ENCODE measurements at regions not wholly inside any gene's neighbourhood (a gene's known extent, or its start where the extent isn't known, plus 50 kb on each side); places are given as distances from the start of the nearest gene placed in this dataset.

DNA sequence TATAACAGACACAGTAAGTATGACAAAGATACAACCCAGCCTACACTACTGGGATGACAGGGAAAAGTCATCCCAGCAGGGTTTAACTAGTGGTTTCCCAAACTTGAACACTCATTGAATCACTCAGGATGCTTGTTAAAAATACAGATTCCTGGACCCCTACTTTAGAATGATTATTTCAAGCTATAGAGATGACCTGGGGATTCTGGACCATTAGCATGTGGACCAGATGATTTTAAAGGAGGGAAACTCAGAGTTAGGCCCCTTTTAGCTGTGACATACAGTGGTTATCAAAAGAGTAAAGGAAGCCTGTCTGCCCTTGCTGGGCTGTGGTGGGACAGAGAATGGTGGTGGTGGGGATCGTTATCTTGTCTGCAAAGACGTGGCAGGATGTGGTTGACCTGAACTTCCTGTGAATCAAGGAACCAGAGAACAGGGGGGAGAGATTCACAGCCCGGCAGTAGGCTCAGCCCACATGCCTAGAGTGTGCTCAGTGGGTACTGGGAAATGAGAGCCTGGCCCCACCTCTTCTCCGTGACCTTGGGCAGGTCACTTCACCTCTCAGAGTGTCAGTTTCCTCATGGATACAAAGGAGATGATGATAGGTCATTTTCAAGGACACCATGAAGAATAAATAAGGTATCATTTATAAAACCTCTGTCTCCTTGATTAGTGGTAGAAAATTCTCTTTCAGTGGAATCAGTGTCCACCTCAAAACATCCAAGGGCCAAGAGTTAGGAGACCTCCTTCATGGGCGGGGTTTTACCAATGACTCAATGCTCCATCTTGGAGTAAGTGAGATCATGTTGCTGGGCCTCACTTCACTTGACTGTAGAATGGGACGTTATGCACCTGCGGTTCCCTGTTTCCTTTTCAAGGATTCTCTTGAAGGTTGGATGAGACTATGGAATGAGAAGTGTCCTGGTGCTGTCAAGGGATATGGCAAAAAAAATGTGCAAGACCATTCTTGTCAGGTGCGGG is 306.5 kb downstream of the RPLP1 start:
- DNase-seq (ENCODE audit: insufficient read length, low spot score), result no peak
- TF ChIP-seq, protein P1, sequence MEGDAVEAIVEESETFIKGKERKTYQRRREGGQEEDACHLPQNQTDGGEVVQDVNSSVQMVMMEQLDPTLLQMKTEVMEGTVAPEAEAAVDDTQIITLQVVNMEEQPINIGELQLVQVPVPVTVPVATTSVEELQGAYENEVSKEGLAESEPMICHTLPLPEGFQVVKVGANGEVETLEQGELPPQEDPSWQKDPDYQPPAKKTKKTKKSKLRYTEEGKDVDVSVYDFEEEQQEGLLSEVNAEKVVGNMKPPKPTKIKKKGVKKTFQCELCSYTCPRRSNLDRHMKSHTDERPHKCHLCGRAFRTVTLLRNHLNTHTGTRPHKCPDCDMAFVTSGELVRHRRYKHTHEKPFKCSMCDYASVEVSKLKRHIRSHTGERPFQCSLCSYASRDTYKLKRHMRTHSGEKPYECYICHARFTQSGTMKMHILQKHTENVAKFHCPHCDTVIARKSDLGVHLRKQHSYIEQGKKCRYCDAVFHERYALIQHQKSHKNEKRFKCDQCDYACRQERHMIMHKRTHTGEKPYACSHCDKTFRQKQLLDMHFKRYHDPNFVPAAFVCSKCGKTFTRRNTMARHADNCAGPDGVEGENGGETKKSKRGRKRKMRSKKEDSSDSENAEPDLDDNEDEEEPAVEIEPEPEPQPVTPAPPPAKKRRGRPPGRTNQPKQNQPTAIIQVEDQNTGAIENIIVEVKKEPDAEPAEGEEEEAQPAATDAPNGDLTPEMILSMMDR (IDR thresholded peaks at IDR 0.05; ENCODE audit: insufficient read depth, missing control alignments), result no peak
- FAIRE-seq, result no peak

DNA sequence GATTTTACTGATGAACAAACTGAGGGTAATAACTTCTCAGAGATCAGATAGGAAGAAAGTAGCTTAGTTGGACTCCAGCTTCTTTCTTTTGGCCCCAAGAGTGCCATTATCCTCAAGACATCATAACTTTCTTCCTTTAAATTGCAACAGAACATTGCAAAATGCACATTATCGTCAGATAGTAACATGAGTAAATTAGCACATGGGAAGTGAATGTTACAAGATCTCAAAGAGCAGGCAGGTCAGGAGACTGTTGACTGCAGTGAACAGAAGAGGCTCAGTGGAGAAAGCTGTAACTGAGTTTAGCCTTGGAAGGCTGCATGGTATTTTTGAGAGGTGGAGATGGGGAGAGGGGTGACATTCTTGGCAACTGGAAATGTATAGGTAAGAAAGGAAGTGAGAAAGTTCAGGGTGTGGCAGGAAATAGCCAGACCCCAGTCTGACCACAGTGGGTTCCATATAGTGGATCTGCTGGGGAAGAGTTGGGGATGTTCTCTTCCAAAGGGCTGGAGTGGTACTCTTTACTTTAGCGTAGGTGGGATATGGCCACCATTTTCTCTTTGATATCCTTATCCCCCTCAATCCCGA is 307.7 kb downstream of the RPLP1 start:
- DNase-seq (ENCODE audit: insufficient read length, low spot score) (no peak), FAIRE-seq (no peak)
- TF ChIP-seq, protein P1 (IDR thresholded peaks at IDR 0.05; ENCODE audit: insufficient read depth, missing control alignments), result no peak

DNA sequence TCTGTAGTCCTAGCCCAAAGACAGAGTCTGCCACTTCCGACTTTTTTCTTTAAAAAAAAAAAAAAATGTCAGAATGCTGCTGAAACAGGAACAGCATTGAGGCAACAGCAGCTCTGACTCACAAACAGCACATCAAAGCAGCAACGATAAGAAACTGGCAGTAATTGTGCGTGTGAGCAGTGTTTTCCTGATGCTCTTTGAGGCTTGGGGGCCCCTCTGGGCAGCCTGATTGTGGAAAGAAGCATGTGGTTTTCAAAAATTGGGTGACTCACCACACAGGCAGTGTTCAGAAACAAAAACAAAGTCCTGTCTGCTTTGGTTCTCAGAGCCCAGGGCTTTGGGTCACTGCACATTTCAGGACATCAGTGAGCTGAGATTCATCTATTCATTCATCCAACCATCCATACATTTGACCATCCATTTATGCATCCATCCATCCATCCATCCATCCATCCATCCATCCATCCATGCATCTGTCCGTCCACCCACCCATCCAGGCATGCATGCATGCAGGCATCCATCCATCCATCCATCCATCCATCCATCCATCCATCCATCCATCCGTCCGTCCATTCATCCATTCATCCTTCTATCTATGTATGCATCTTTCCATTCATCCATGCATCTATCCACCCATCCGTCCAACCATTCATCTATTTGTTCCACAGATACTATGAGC is 308.4 kb downstream of the RPLP1 start:
- DNase-seq (ENCODE audit: insufficient read length, low spot score), result no peak
- no peak for FAIRE-seq
- TF ChIP-seq, protein P1 (IDR thresholded peaks at IDR 0.05; ENCODE audit: insufficient read depth, missing control alignments), result no peak

DNA sequence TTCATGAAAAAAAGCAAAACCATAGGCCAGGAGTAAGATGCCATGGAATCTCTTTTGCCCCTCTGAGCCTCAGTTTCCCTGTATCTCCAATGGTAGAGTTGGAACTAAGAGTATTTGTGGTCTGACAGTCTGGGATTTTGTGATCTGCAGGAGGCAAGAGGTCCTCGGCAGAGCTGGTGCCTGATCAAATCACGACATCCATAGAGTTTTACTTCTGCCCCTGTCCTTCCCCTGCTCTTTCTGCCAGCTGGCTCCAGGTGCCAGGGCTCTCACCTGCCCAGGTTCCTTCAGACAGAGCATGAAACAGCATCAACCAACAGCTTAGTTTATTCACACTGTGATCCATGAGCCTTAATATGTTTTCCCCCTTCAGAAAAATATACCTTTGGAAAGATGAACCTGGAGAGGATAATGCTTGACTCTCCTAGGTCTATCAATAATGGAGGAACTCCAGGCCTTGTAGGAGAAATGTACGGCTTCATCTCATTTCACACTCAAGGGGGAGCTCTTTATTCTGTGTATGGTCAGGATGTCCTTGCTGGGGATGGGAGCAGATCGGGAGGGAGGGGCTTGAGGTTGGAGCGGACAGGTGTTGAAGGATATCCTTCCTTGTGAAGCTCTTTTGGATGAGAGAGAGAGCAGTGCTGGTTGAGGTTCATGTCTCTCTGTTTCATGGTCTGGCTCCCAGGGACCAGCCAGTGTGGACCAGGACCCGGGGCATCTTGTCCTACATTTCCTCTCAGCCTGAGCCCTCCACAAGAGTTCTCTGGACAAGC is 309.9 kb downstream of the RPLP1 start:
- no peak for FAIRE-seq
- no peak for DNase-seq (ENCODE audit: insufficient read length, low spot score)
- TF ChIP-seq, protein P1 (IDR thresholded peaks at IDR 0.05; ENCODE audit: insufficient read depth, missing control alignments), result peak; percentile 36

- DNase-seq (ENCODE audit: insufficient read length, low spot score) (no peak), FAIRE-seq (no peak)
- TF ChIP-seq, protein P1 (IDR thresholded peaks at IDR 0.05; ENCODE audit: insufficient read depth, missing control alignments), result no peak
Measured at GRCh38 chr15:69763831-69764230, 311.2 kb downstream of the RPLP1 start.

GRCh38 chr15:69766156-69766555 is 313.5 kb downstream of the RPLP1 start:
- FAIRE-seq, result no peak
- TF ChIP-seq, protein P1 (IDR thresholded peaks at IDR 0.05; ENCODE audit: insufficient read depth, missing control alignments), result no peak
- DNase-seq (ENCODE audit: insufficient read length, low spot score), result no peak

All from D721Med (cell line).